Neural cell (in vitro differentiated cells): ENCODE measurements at regions not wholly inside any gene's neighbourhood (a gene's known extent, or its start where the extent isn't known, plus 50 kb on each side); places are given as distances from the start of the nearest gene placed in this dataset.

ENCODE experiments used
- H2AFZ ChIP-seq: fragments of 200-600, 300-800 bp; sonication (generic), shearing (Covaris generic); 2 replicates; pipeline ENCODE4 v1.6.0; 2014; ENCODE audit warnings: low read depth, mild to moderate bottlenecking, antibody characterized with exemption, low read length, moderate library complexity
- H3F3A ChIP-seq: fragments of 200-600 bp; shearing (Covaris generic); 2 replicates; pipeline ENCODE4 v1.6.1; 2016; ENCODE audit warnings: mild to moderate bottlenecking, moderate library complexity, mixed read lengths, antibody characterized with exemption, low read length; ENCODE audit not compliant: insufficient read depth, poor library complexity, severe bottlenecking
- H3K27ac ChIP-seq: fragments of 200-600, 300-800 bp; sonication (generic), shearing (Covaris generic); 2 replicates; pipeline ENCODE4 v1.5.1; 2014; ENCODE audit warnings: mild to moderate bottlenecking, low read length, moderate library complexity
- H3K27me3 ChIP-seq: fragments of 300-800, 200-600 bp; sonication (generic), shearing (Covaris generic); 2 replicates; pipeline ENCODE4 v1.6.0; 2014; ENCODE audit warnings: mild to moderate bottlenecking, low read depth, low read length, moderate library complexity; ENCODE audit not compliant: insufficient read depth
- H3K36me3 ChIP-seq: fragments of 300-800, 200-600 bp; sonication (generic), shearing (Covaris generic); 2 replicates; pipeline ENCODE4 v1.5.1; 2014; ENCODE audit warnings: mild to moderate bottlenecking, antibody characterized with exemption, low read length, moderate library complexity; ENCODE audit not compliant: insufficient read depth
- H3K4me2 ChIP-seq: fragments of 300-800, 200-600 bp; sonication (generic), shearing (Covaris generic); 2 replicates; pipeline ENCODE4 v1.6.0; 2014; ENCODE audit warnings: mild to moderate bottlenecking, low read length
- H3K4me3 ChIP-seq: fragments of 300-800, 200-600 bp; sonication (generic), shearing (Covaris generic); 2 replicates; pipeline ENCODE4 v1.5.1; 2014; ENCODE audit warnings: mild to moderate bottlenecking, low read length, moderate library complexity
- H3K79me2 ChIP-seq: fragments of 200-600 bp; shearing (Covaris generic); replicated peaks from 2 replicates; pipeline ENCODE4 v1.6.0; 2014; ENCODE audit warnings: mild to moderate bottlenecking, low read length, moderate library complexity; ENCODE audit not compliant: insufficient read depth
- H3K9ac ChIP-seq: fragments of 300-800, 200-600 bp; sonication (generic), shearing (Covaris generic); 2 replicates; pipeline ENCODE4 v1.6.1; 2016; ENCODE audit warnings: mild to moderate bottlenecking, low read length, mixed read lengths
- H3K9me2 ChIP-seq: fragments of 200-600 bp; shearing (Covaris generic); 2 replicates; pipeline ENCODE4 v1.6.1; 2016; ENCODE audit warnings: mild to moderate bottlenecking, low read length, mixed read lengths; ENCODE audit not compliant: insufficient read depth
- H3K9me3 ChIP-seq: fragments of 200-600, 300-800 bp; sonication (generic), shearing (Covaris generic); 2 replicates; pipeline ENCODE4 v1.6.1; 2016; ENCODE audit warnings: mild to moderate bottlenecking, mixed run types, low read length, moderate library complexity, mixed read lengths
- H4K20me1 ChIP-seq: fragments of 200-600 bp; shearing (Covaris generic); 2 replicates; pipeline ENCODE4 v1.6.1; 2016; ENCODE audit warnings: mild to moderate bottlenecking, mixed run types; ENCODE audit not compliant: insufficient read depth
- CTCF ChIP-seq: fragments of 450-650 bp; IDR thresholded peaks from 2 replicates; pipeline ENCODE4 v1.5.1; 2014; ENCODE audit warnings: antibody characterized with exemption, mild to moderate bottlenecking, moderate library complexity; ENCODE audit not compliant: poor library complexity, severe bottlenecking
- EP300 ChIP-seq: fragments of 450-650 bp; conservative IDR thresholded peaks from 2 replicates; pipeline ENCODE4 v1.6.1; 2014; ENCODE audit warnings: antibody characterized with exemption, mild to moderate bottlenecking, moderate library complexity; ENCODE audit not compliant: poor library complexity, severe bottlenecking
- EZH2 ChIP-seq: fragments of 200-600, 300-800 bp; shearing (Covaris generic), sonication (generic); IDR thresholded peaks from 2 replicates; pipeline ENCODE4 v1.6.1; 2014; ENCODE audit warnings: antibody characterized with exemption, low read length, borderline replicate concordance, mild to moderate bottlenecking; ENCODE audit not compliant: insufficient read depth, poor library complexity, severe bottlenecking
- MXI1 ChIP-seq: fragments of 450-650 bp; conservative IDR thresholded peaks from 2 replicates; pipeline ENCODE4 v1.6.1; 2014; ENCODE audit warnings: antibody characterized with exemption, mild to moderate bottlenecking; ENCODE audit not compliant: poor library complexity, severe bottlenecking
- POLR2AphosphoS5 ChIP-seq: IDR thresholded peaks from 2 replicates; pipeline ENCODE4 v1.6.1; 2012
- RAD21 ChIP-seq: fragments of 450-650 bp; conservative IDR thresholded peaks from 2 replicates; pipeline ENCODE4 v1.6.1; 2014; ENCODE audit warnings: antibody characterized with exemption, mild to moderate bottlenecking, moderate library complexity
- SMC3 ChIP-seq: fragments of 450-650 bp; conservative IDR thresholded peaks from 2 replicates; pipeline ENCODE4 v1.6.1; 2014; ENCODE audit warnings: antibody characterized with exemption, mild to moderate bottlenecking, moderate library complexity; ENCODE audit not compliant: poor library complexity
- TAF1 ChIP-seq: IDR thresholded peaks from 2 replicates; pipeline ENCODE4 v1.6.1; 2012; ENCODE audit warnings: low read depth
- TF ChIP-seq, protein P1 (sequence below): IDR thresholded peaks from 2 replicates; pipeline ENCODE4 v1.6.1; 2012; ENCODE audit warnings: borderline replicate concordance

DNA sequence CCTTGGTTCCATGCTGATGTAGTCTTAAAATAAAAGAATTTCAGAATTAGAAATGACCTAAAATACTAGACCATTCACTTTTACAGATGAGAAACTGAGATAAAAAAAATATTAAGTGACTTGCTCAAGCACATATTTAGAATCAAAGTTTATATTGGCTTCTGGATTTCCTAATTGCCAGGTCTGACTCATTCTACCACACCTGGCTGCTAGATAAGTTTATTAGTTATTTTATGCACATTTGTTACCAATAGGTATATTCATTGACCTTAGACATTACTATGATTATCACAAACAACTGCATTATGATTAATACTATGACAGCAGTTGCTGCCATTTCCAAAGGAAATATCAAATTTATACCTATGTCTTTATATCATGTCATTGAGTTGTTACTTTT, 497.5 kb downstream of the RWDD3 start:
- H3K79me2 ChIP-seq, result no peaks in the 10 kb centered on the region
- no peaks in the 10 kb centered on the region for H3K9me2 ChIP-seq
- H3K27me3 ChIP-seq, result no peaks in the 10 kb centered on the region
- H3K27ac ChIP-seq, result no peak overlapping the region
- H3K4me2 ChIP-seq, result no peak overlapping the region
- no peak overlapping the region for H3K4me3 ChIP-seq
- no peaks in the 10 kb centered on the region for H3F3A ChIP-seq
- no peaks in the 10 kb centered on the region for H3K9me3 ChIP-seq
- H4K20me1 ChIP-seq, result no peaks in the 10 kb centered on the region
- no peaks in the 10 kb centered on the region for H3K36me3 ChIP-seq
- no peak for TF ChIP-seq MXI1
- TF ChIP-seq EP300, result no peak
- TF ChIP-seq, protein P1, sequence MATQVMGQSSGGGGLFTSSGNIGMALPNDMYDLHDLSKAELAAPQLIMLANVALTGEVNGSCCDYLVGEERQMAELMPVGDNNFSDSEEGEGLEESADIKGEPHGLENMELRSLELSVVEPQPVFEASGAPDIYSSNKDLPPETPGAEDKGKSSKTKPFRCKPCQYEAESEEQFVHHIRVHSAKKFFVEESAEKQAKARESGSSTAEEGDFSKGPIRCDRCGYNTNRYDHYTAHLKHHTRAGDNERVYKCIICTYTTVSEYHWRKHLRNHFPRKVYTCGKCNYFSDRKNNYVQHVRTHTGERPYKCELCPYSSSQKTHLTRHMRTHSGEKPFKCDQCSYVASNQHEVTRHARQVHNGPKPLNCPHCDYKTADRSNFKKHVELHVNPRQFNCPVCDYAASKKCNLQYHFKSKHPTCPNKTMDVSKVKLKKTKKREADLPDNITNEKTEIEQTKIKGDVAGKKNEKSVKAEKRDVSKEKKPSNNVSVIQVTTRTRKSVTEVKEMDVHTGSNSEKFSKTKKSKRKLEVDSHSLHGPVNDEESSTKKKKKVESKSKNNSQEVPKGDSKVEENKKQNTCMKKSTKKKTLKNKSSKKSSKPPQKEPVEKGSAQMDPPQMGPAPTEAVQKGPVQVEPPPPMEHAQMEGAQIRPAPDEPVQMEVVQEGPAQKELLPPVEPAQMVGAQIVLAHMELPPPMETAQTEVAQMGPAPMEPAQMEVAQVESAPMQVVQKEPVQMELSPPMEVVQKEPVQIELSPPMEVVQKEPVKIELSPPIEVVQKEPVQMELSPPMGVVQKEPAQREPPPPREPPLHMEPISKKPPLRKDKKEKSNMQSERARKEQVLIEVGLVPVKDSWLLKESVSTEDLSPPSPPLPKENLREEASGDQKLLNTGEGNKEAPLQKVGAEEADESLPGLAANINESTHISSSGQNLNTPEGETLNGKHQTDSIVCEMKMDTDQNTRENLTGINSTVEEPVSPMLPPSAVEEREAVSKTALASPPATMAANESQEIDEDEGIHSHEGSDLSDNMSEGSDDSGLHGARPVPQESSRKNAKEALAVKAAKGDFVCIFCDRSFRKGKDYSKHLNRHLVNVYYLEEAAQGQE, result no peak
- no peak overlapping the region for H2AFZ ChIP-seq
- no peak overlapping the region for H3K9ac ChIP-seq

GRCh38 chr1:95733031-95733430, 499.0 kb downstream of the RWDD3 start:
- Histone ChIP-seq H3F3A (no peaks in the 10 kb centered on the region), H4K20me1 (no peaks in the 10 kb centered on the region), H3K9me2 (no peaks in the 10 kb centered on the region), H3K4me2 (no peak overlapping the region), H3K36me3 (no peaks in the 10 kb centered on the region), H2AFZ (no peak overlapping the region), H3K27ac (no peak overlapping the region), H3K79me2 (no peaks in the 10 kb centered on the region), H3K4me3 (no peak overlapping the region), H3K9me3 (no peaks in the 10 kb centered on the region), H3K27me3 (no peaks in the 10 kb centered on the region), H3K9ac (no peak overlapping the region)
- TF ChIP-seq POLR2AphosphoS5 (no peak), EP300 (no peak), MXI1 (no peak), SMC3 (no peak), TAF1 (no peak), CTCF (no peak), RAD21 (no peak), EZH2 (no peak)
- TF ChIP-seq, protein P1, result no peak
